HepG2 (cell line): ENCODE measurements at regions not wholly inside any gene's neighbourhood (a gene's known extent, or its start where the extent isn't known, plus 50 kb on each side); places are given as distances from the start of the nearest gene placed in this dataset.

Experiments
- ATAC-seq: fragments of 200-7000 bp; cut with Tn5 transposase; 3 replicates; pipeline ENCODE4 v1.9.1; 2020; ENCODE audit warnings: mild to moderate bottlenecking, moderate library complexity
- BruUV-seq: library from RNA; stranded (reverse); fragments of 400-500 nt; replicated peaks from 2 replicates; lab custom pipeline; 2021; lab: Mats Ljungman, UMichigan
- CTCF ChIA-PET: fragments of 300-600 bp; formaldehyde crosslinking; extraction: SDS; loops from one replicate; lab custom pipeline; 2021; ENCODE audit warnings: low total read pairs, inconsistent platforms, low intra/inter-chr PET ratio; lab: Yijun Ruan, JAX
- POLR2A ChIA-PET: fragments of 350-600 bp; sonication (Branson Sonifier 250); formaldehyde crosslinking; loops from one replicate; lab custom pipeline; 2020; ENCODE audit warnings: antibody characterized with exemption, inconsistent platforms; lab: Yijun Ruan, JAX
- DNase-seq: peaks from one replicate; pipeline ENCODE4 v3.0.0-alpha.2; 2015; ENCODE audit warnings: low spot score
- FAIRE-seq: peaks from 3 replicates; lab custom pipeline; 2011; peaks lifted over from hg19 to GRCh38; lab: Jason Lieb, UNC
- H2AFZ ChIP-seq: one replicate; pipeline ENCODE4 v1.6.1; 2011; ENCODE audit warnings: low read length, inconsistent platforms
- H3K27ac ChIP-seq: fragments of 300-600 bp; 3 replicates; pipeline ENCODE4 v1.8.0; 2011; ENCODE audit warnings: mixed run types, mild to moderate bottlenecking, mixed read lengths, low read length, inconsistent platforms; ENCODE audit not compliant: insufficient read depth; ENCODE audit errors: extremely low read length
- H3K27me3 ChIP-seq, 2 experiments: fragments of 200-600 bp in 1 of 2; 2 replicates in 1 of 2; 3 replicates in 1 of 2; pipeline versions ENCODE4 v1.6.0 to v1.8.0; 2011; ENCODE audit warnings: low read length in 2 of 2, mild to moderate bottlenecking in 2 of 2, moderate library complexity in 2 of 2, inconsistent platforms in 1 of 2; ENCODE audit not compliant: insufficient read depth in 2 of 2, control insufficient read depth in 1 of 2
- H3K36me3 ChIP-seq, 2 experiments: fragments of 200-600 bp in 1 of 2; replicated peaks in 1 of 2; 2 replicates in 1 of 2; 3 replicates in 1 of 2; pipeline versions ENCODE4 v1.5.1 to v1.8.0; 2011; ENCODE audit warnings: low read length in 2 of 2, inconsistent platforms in 1 of 2; ENCODE audit not compliant: insufficient read depth in 2 of 2, control insufficient read depth in 1 of 2
- H3K4me1 ChIP-seq: 2 replicates; pipeline ENCODE4 v1.5.1; 2012; ENCODE audit warnings: low read length, inconsistent platforms; ENCODE audit not compliant: insufficient read depth
- H3K4me2 ChIP-seq: 2 replicates; pipeline ENCODE4 v1.6.0; 2011; ENCODE audit warnings: low read depth, low read length, inconsistent platforms
- H3K4me3 ChIP-seq, 3 experiments: fragments of 200-600 bp in 1 of 3; sonication (generic), shearing (Covaris generic) in 1 of 3; replicated peaks in 1 of 3; 2 replicates each; pipeline ENCODE4 v1.5.1; 2011 to 2016; ENCODE audit warnings: low read length in 3 of 3, inconsistent platforms in 2 of 3, low read depth in 2 of 3, mild to moderate bottlenecking in 2 of 3, control low read depth in 1 of 3, mixed read lengths in 1 of 3; ENCODE audit not compliant: insufficient read depth in 1 of 3
- H3K79me2 ChIP-seq: one replicate; pipeline ENCODE4 v1.6.1; 2011; ENCODE audit warnings: low read length, inconsistent platforms; ENCODE audit not compliant: insufficient read depth
- H3K9ac ChIP-seq: 2 replicates; pipeline ENCODE4 v1.6.0; 2011; ENCODE audit warnings: mild to moderate bottlenecking, low read depth, low read length, inconsistent platforms; ENCODE audit not compliant: insufficient read depth
- H3K9me3 ChIP-seq: 2 replicates; pipeline ENCODE4 v1.5.1; 2012; ENCODE audit warnings: mild to moderate bottlenecking, low read length
- H4K20me1 ChIP-seq: 2 replicates; pipeline ENCODE4 v1.6.0; 2011; ENCODE audit warnings: inconsistent platforms, mild to moderate bottlenecking, low read length, moderate library complexity; ENCODE audit not compliant: insufficient read depth
- HDAC6 ChIP-seq: fragments of 200-600 bp; sonication (generic); IDR thresholded peaks from 2 replicates; pipeline ENCODE4 v1.7.0; 2017; ENCODE audit warnings: mild to moderate bottlenecking, antibody characterized with exemption, low read length, low read depth
- LCORL ChIP-seq, 2 experiments: fragments of 450-650 bp in 1 of 2; sonication (generic) in 1 of 2; formaldehyde crosslinking in 1 of 2; IDR thresholded peaks; 2 replicates each; pipeline versions ENCODE4 v1.5.0 to v1.6.1; 2017 to 2020; ENCODE audit warnings: antibody characterized with exemption in 1 of 2, missing genetic modification reagents in 1 of 2
- MIXL1 ChIP-seq: IDR thresholded peaks from 2 replicates; pipeline ENCODE4 v1.6.1; 2016
- MTF2 ChIP-seq: sonication (generic); formaldehyde crosslinking; IDR thresholded peaks from 2 replicates; pipeline ENCODE4 v1.5.0; 2020; ENCODE audit warnings: missing genetic modification reagents, borderline replicate concordance
- NR1H2 ChIP-seq: sonication (generic); formaldehyde crosslinking; IDR thresholded peaks from 2 replicates; pipeline ENCODE4 v1.8.1; 2022; ENCODE audit warnings: low read depth, missing genetic modification reagents, borderline replicate concordance
- RELA ChIP-seq: sonication (generic); formaldehyde crosslinking; IDR thresholded peaks from 2 replicates; pipeline ENCODE4 v1.4.0; 2020; ENCODE audit warnings: missing genetic modification reagents
- RFX3 ChIP-seq: IDR thresholded peaks from 2 replicates; pipeline ENCODE4 v1.6.1; 2016; ENCODE audit warnings: missing biosample characterization, missing genetic modification reagents
- SOX5 ChIP-seq: IDR thresholded peaks from 2 replicates; pipeline ENCODE4 v1.6.1; 2016; ENCODE audit warnings: borderline replicate concordance
- ZBTB1 ChIP-seq: sonication (generic); formaldehyde crosslinking; IDR thresholded peaks from 2 replicates; pipeline ENCODE4 v1.4.0; 2020; ENCODE audit warnings: missing genetic modification reagents, borderline replicate concordance
- ZEB1 ChIP-seq: IDR thresholded peaks from 2 replicates; pipeline ENCODE4 v1.6.1; 2012; ENCODE audit warnings: mild to moderate bottlenecking, low read depth, inconsistent platforms; ENCODE audit not compliant: insufficient replicate concordance
- ZNF180 ChIP-seq: sonication (generic); formaldehyde crosslinking; IDR thresholded peaks from 2 replicates; pipeline ENCODE4 v1.4.0; 2020; ENCODE audit warnings: low read depth, missing genetic modification reagents, borderline replicate concordance
- ZNF614 ChIP-seq: IDR thresholded peaks from 2 replicates; pipeline ENCODE4 v1.6.1; 2018; ENCODE audit warnings: missing biosample characterization, missing genetic modification reagents, inconsistent platforms, borderline replicate concordance
- in situ Hi-C: cut with HindIII; loops from 2 replicates; pipeline ENCODE4 v1.10.0; 2017; ENCODE audit warnings: low pct_unique_long_range_greater_than_20kb; ENCODE audit not compliant: extremely low pct_ligation_motif_present
- intact Hi-C: fragments of 100-400 bp; cut with micrococcal nuclease; formaldehyde crosslinking; loops from one replicate; pipeline ENCODE4 v1.10.0; 2022; ENCODE audit not compliant: unreplicated experiment
- TF ChIP-seq, protein P1 (sequence below): fragments of 450-650 bp; IDR thresholded peaks from 2 replicates; pipeline ENCODE4 v1.6.1; 2017
- TF ChIP-seq, protein P2 (sequence below): sonication (generic); formaldehyde crosslinking; IDR thresholded peaks from 2 replicates; pipeline ENCODE4 v1.5.1; 2020; ENCODE audit warnings: missing genetic modification reagents, mild to moderate bottlenecking, borderline replicate concordance

DNA sequence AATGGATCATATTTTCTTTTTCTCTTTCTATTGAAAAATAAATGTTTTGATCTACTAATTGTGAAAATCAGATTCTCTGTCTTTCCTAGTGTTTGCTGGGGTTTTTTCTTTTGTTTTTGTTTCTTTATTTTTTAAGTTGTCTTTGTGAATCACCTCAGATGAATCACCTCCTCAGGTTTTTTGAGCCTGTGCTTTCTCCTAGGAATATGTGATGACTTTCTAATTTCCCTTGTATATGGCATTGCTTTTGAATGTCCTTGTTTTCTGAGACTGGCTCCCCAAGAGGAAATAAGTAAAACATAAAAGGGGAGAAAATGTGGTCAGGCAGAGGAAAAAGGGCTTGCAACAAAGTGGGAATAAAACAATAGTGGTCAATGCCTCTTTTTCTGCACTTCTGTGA lies 750.0 kb downstream of the ZPLD1 start:
- H3K9me3 ChIP-seq, result peaks cover 20% of the 10 kb centered on the region; the same call in 1 of the 2 replicates
- H2AFZ ChIP-seq, result no peak overlapping the region
- ChIA-PET CTCF (no interaction called here), POLR2A (no interaction called here)
- ATAC-seq, result no peak
- no peak overlapping the region for H3K9ac ChIP-seq
- in situ Hi-C loops (no loop called here), intact Hi-C loops (no loop called here)
- H3K27me3 ChIP-seq, result no peaks in the 10 kb centered on the region
- no peaks in the 10 kb centered on the region for H3K4me1 ChIP-seq
- H3K4me3 ChIP-seq, result no peak overlapping the region
- no peaks in the 10 kb centered on the region for H3K79me2 ChIP-seq
- no peaks in the 10 kb centered on the region for H4K20me1 ChIP-seq
- no peaks in the 10 kb centered on the region for H3K36me3 ChIP-seq
- TF ChIP-seq RFX3 (CRISPR knock-in tag), result no peak
- TF ChIP-seq ZEB1, result no peak
- TF ChIP-seq LCORL (IDR thresholded peaks at IDR 0.05), result no peak
- TF ChIP-seq LCORL (CRISPR knock-in tag; IDR thresholded peaks at IDR 0.05), result no peak
- TF ChIP-seq, protein P1, sequence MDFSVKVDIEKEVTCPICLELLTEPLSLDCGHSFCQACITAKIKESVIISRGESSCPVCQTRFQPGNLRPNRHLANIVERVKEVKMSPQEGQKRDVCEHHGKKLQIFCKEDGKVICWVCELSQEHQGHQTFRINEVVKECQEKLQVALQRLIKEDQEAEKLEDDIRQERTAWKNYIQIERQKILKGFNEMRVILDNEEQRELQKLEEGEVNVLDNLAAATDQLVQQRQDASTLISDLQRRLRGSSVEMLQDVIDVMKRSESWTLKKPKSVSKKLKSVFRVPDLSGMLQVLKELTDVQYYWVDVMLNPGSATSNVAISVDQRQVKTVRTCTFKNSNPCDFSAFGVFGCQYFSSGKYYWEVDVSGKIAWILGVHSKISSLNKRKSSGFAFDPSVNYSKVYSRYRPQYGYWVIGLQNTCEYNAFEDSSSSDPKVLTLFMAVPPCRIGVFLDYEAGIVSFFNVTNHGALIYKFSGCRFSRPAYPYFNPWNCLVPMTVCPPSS, result no peak
- no peak for TF ChIP-seq ZNF180 (CRISPR knock-in tag)
- no peak for TF ChIP-seq RELA (CRISPR knock-in tag)
- TF ChIP-seq, protein P2, sequence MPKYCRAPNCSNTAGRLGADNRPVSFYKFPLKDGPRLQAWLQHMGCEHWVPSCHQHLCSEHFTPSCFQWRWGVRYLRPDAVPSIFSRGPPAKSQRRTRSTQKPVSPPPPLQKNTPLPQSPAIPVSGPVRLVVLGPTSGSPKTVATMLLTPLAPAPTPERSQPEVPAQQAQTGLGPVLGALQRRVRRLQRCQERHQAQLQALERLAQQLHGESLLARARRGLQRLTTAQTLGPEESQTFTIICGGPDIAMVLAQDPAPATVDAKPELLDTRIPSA (CRISPR knock-in tag), result no peak
- TF ChIP-seq ZNF614, result no peak
- no peak for TF ChIP-seq SOX5 (CRISPR knock-in tag)
- TF ChIP-seq MTF2 (CRISPR knock-in tag), result no peak
- TF ChIP-seq NR1H2 (CRISPR knock-in tag), result no peak
- TF ChIP-seq MIXL1, result no peak
- no peak for TF ChIP-seq HDAC6
- no peak for TF ChIP-seq ZBTB1 (CRISPR knock-in tag)
- H3K4me2 ChIP-seq, result no peak overlapping the region
- no peak for DNase-seq
- BruUV-seq, result no TSS peak
- no peak overlapping the region for H3K27ac ChIP-seq
- no peak for FAIRE-seq
